HCT116 (cell line): ENCODE measurements at regions not wholly inside any gene's neighbourhood (a gene's known extent, or its start where the extent isn't known, plus 50 kb on each side); places are given as distances from the start of the nearest gene placed in this dataset.

Experiments
- ATAC-seq: fragments of 200-7000 bp; cut with Tn5 transposase; 2 replicates; pipeline ENCODE4 v1.9.1; 2020; ENCODE audit warnings: mild to moderate bottlenecking, moderate library complexity
- BruUV-seq: library from RNA; stranded (reverse); fragments of 400-500 nt; replicated peaks from 2 replicates; lab custom pipeline; 2021; lab: Mats Ljungman, UMichigan
- CTCF ChIA-PET: fragments of 300-600 bp; sonication (Branson Sonifier 250); formaldehyde crosslinking; loops from one replicate; lab custom pipeline; 2021; ENCODE audit warnings: antibody characterized with exemption; lab: Charles Lee
- POLR2A ChIA-PET: fragments of 300-600, 350-600 bp; sonication (Branson Sonifier 250); formaldehyde crosslinking; loops from one replicate; lab custom pipeline; 2021; ENCODE audit warnings: antibody characterized with exemption; lab: Charles Lee
- RAD21 ChIA-PET, 2 experiments: fragments of 300-600 bp; sonication (Branson Sonifier 250); formaldehyde crosslinking; loops; one replicate each; lab custom pipeline; 2023; ENCODE audit warnings: low total read pairs in 2 of 2; ENCODE audit not compliant: uncharacterized antibody in 2 of 2, unreplicated experiment in 2 of 2, low non-redundant PET in 1 of 2; lab: Charles Lee
- DNase-seq: peaks from one replicate; pipeline ENCODE4 v3.0.0-alpha.2; 2010; ENCODE audit warnings: low read depth, low spot score
- H2AFZ ChIP-seq: fragments of 200-600 bp; shearing (Covaris generic), sonication (generic); 2 replicates; pipeline ENCODE4 v1.6.1; 2017; ENCODE audit warnings: low read depth, mixed run types, mixed read lengths, antibody characterized with exemption, low read length; ENCODE audit not compliant: poor library complexity, severe bottlenecking
- H3K27ac ChIP-seq: 2 replicates; pipeline ENCODE4 v1.5.1; 2012; ENCODE audit warnings: low read depth, low read length
- H3K27me3 ChIP-seq: fragments of 200-600 bp; sonication (generic); 2 replicates; pipeline ENCODE4 v1.6.1; 2016; ENCODE audit warnings: mixed run types, low read length, mixed read lengths; ENCODE audit not compliant: insufficient read depth
- H3K36me3 ChIP-seq, 2 experiments: fragments of 200-500 bp in 1 of 2; fragments of 200-600 bp in 1 of 2; sonication (Bioruptor generic) in 1 of 2; sonication (generic) in 1 of 2; 2 replicates each; pipeline versions ENCODE4 v1.5.1 to v1.6.1; 2014 to 2016; ENCODE audit warnings: low read length in 2 of 2, inconsistent platforms in 1 of 2, mixed read lengths in 1 of 2, mixed run types in 1 of 2; ENCODE audit not compliant: insufficient read depth in 2 of 2, control insufficient read depth in 1 of 2
- H3K4me1 ChIP-seq, 2 experiments: fragments of 200-600 bp in 1 of 2; sonication (generic) in 1 of 2; 2 replicates each; pipeline versions ENCODE4 v1.5.1 to v1.6.1; 2012 to 2017; ENCODE audit warnings: low read length in 2 of 2, inconsistent platforms in 1 of 2, mild to moderate bottlenecking in 1 of 2, mixed read lengths in 1 of 2, mixed run types in 1 of 2, moderate library complexity in 1 of 2; ENCODE audit not compliant: insufficient read depth in 2 of 2, control insufficient read depth in 1 of 2
- H3K4me2 ChIP-seq: fragments of 200-600 bp; sonication (generic); 2 replicates; pipeline ENCODE4 v1.6.1; 2017; ENCODE audit warnings: mixed run types, low read length, mixed read lengths
- H3K4me3 ChIP-seq, 2 experiments: fragments of 200-600 bp in 1 of 2; sonication (generic) in 1 of 2; replicated peaks in 1 of 2; 2 replicates each; pipeline ENCODE4 v1.5.1; 2011 to 2016; ENCODE audit warnings: low read length in 2 of 2, control low read depth in 1 of 2, low read depth in 1 of 2, mild to moderate bottlenecking in 1 of 2, mixed read lengths in 1 of 2, mixed run types in 1 of 2
- H3K79me2 ChIP-seq: fragments of 200-600 bp; sonication (generic); 2 replicates; pipeline ENCODE4 v1.6.1; 2017; ENCODE audit warnings: mild to moderate bottlenecking, mixed run types, low read length, moderate library complexity, mixed read lengths; ENCODE audit not compliant: insufficient read depth
- H3K9ac ChIP-seq: fragments of 200-600 bp; sonication (generic); 2 replicates; pipeline ENCODE4 v1.6.1; 2016; ENCODE audit warnings: low read length, mixed read lengths
- H3K9me2 ChIP-seq: fragments of 200-600 bp; sonication (generic), shearing (Covaris generic); 2 replicates; pipeline ENCODE4 v1.6.1; 2017; ENCODE audit warnings: mixed run types, mild to moderate bottlenecking, moderate library complexity; ENCODE audit not compliant: insufficient read depth
- H3K9me3 ChIP-seq, 2 experiments: fragments of 200-500 bp in 1 of 2; fragments of 200-600 bp in 1 of 2; sonication (Bioruptor generic) in 1 of 2; sonication (generic) in 1 of 2; 2 replicates each; pipeline ENCODE4 v1.6.1; 2014 to 2017; ENCODE audit warnings: low read length in 2 of 2, mixed read lengths in 2 of 2, inconsistent platforms in 1 of 2, low read depth in 1 of 2, mild to moderate bottlenecking in 1 of 2, mixed run types in 1 of 2, moderate library complexity in 1 of 2; ENCODE audit not compliant: control insufficient read depth in 1 of 2, insufficient read depth in 1 of 2
- H4K20me1 ChIP-seq: fragments of 200-600 bp; sonication (generic), shearing (Covaris generic); 2 replicates; pipeline ENCODE4 v1.6.1; 2017; ENCODE audit warnings: mixed run types, mild to moderate bottlenecking, moderate library complexity; ENCODE audit not compliant: insufficient read depth
- CBX3 ChIP-seq: IDR thresholded peaks from 2 replicates; pipeline ENCODE4 v1.6.1; 2012; ENCODE audit warnings: low read depth
- CEBPB ChIP-seq: IDR thresholded peaks from 2 replicates; pipeline ENCODE4 v1.6.1; 2012; ENCODE audit warnings: low read depth
- EZH2 ChIP-seq: fragments of 200-600 bp; sonication (generic); IDR thresholded peaks from 2 replicates; pipeline ENCODE4 v1.6.1; 2017; ENCODE audit warnings: antibody characterized with exemption, mixed run types
- POLR2A ChIP-seq: IDR thresholded peaks from 2 replicates; pipeline ENCODE4 v1.7.0; 2011; ENCODE audit warnings: borderline replicate concordance; ENCODE audit not compliant: insufficient read depth, insufficient read length; ENCODE audit errors: extremely low read depth
- POLR2AphosphoS5 ChIP-seq: IDR thresholded peaks from 2 replicates; pipeline ENCODE4 v1.6.1; 2011; ENCODE audit warnings: mild to moderate bottlenecking, low read depth, low read length, moderate library complexity
- RAD21 ChIP-seq: IDR thresholded peaks from 2 replicates; pipeline ENCODE4 v1.6.1; 2012; ENCODE audit warnings: low read depth, mild to moderate bottlenecking
- SIN3A ChIP-seq: IDR thresholded peaks from 2 replicates; pipeline ENCODE4 v1.6.1; 2012; ENCODE audit warnings: low read depth
- SP1 ChIP-seq: IDR thresholded peaks from 2 replicates; pipeline ENCODE4 v1.6.1; 2012; ENCODE audit warnings: low read depth
- YY1 ChIP-seq: IDR thresholded peaks from 2 replicates; pipeline ENCODE4 v1.6.1; 2011; ENCODE audit warnings: low read length, low read depth, moderate library complexity, mild to moderate bottlenecking; ENCODE audit not compliant: insufficient replicate concordance; ENCODE audit errors: extremely low read depth
- ZBTB33 ChIP-seq: IDR thresholded peaks from 2 replicates; pipeline ENCODE4 v1.6.1; 2011; ENCODE audit warnings: mild to moderate bottlenecking, low read length, moderate library complexity; ENCODE audit not compliant: insufficient replicate concordance; ENCODE audit errors: extremely low read depth
- ZFX ChIP-seq: fragments of 450-650 bp; IDR thresholded peaks from 2 replicates; pipeline ENCODE4 v1.6.1; 2017
- ZNF274 ChIP-seq: fragments of 200-500 bp; sonication (Bioruptor generic); IDR thresholded peaks from 2 replicates; pipeline ENCODE4 v1.6.1; 2014; ENCODE audit warnings: mild to moderate bottlenecking, low read depth, low read length, inconsistent platforms
- intact Hi-C: fragments of 100-400 bp; cut with micrococcal nuclease; formaldehyde crosslinking; loops from 2 replicates; pipeline ENCODE4 v1.10.0; 2022
- TF ChIP-seq, protein P1 (sequence below), 3 experiments: fragments of 200-600 bp in 1 of 3; sonication (generic) in 1 of 3; IDR thresholded peaks in 2 of 3; conservative IDR thresholded peaks in 1 of 3; 2 replicates each; pipeline ENCODE4 v1.5.1; 2012 to 2017; ENCODE audit warnings: low read depth in 2 of 3, low read length in 2 of 3, antibody characterized with exemption in 1 of 3, borderline replicate concordance in 1 of 3, control low read depth in 1 of 3, mild to moderate bottlenecking in 1 of 3, mixed read lengths in 1 of 3, mixed run types in 1 of 3, moderate library complexity in 1 of 3; ENCODE audit not compliant: insufficient read depth in 1 of 3
- TF ChIP-seq, protein P2 (sequence below): IDR thresholded peaks from 2 replicates; pipeline ENCODE4 v1.6.1; 2012

DNA sequence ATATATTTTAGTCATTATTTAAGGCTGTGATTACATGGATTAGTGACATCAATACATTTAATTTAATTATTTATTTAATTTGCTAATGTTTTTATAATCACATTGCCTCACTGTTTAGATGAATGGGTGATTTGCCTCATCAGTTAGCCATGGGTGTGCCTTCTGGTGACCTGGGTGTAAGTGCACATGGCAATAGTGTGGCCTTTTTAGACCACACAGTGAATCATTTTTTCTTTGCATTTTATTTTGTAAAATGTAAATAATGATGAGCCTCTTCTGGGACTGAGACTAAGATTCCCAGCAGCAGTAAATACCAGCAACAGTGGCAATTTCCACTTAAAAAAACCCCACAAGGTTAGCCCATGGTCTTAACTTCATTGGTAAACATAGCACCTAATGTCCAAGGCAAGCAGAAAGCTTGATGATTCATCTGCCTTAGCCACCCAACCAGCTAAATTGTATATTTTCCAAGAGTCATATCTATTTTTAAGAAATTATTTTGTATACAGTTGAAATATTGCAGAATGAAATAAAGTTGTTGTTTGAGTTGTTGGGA lies 235.9 kb upstream of the NOVA1 start:
- H3K9me3 ChIP-seq = peaks cover 11 to 34% of the 10 kb centered on the region in 2 experiments; a peak in 2 of 4 replicates
- no peaks in the 10 kb centered on the region for H4K20me1 ChIP-seq
- no peaks in the 10 kb centered on the region for H3K9me2 ChIP-seq
- intact Hi-C loops = no loop called here
- H3K4me3 ChIP-seq = no peak overlapping the region
- H3K9ac ChIP-seq = no peak overlapping the region
- ChIA-PET CTCF (no interaction called here), RAD21 (no interaction called here), POLR2A (no interaction called here)
- no peaks in the 10 kb centered on the region for H3K27me3 ChIP-seq
- H2AFZ ChIP-seq = no peak overlapping the region
- TF ChIP-seq SIN3A = no peak
- TF ChIP-seq RAD21 = no peak
- no peak for TF ChIP-seq ZFX
- TF ChIP-seq, protein P1, sequence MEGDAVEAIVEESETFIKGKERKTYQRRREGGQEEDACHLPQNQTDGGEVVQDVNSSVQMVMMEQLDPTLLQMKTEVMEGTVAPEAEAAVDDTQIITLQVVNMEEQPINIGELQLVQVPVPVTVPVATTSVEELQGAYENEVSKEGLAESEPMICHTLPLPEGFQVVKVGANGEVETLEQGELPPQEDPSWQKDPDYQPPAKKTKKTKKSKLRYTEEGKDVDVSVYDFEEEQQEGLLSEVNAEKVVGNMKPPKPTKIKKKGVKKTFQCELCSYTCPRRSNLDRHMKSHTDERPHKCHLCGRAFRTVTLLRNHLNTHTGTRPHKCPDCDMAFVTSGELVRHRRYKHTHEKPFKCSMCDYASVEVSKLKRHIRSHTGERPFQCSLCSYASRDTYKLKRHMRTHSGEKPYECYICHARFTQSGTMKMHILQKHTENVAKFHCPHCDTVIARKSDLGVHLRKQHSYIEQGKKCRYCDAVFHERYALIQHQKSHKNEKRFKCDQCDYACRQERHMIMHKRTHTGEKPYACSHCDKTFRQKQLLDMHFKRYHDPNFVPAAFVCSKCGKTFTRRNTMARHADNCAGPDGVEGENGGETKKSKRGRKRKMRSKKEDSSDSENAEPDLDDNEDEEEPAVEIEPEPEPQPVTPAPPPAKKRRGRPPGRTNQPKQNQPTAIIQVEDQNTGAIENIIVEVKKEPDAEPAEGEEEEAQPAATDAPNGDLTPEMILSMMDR (IDR thresholded peaks at IDR 0.05 in 2 of 3, conservative IDR thresholded peaks at IDR 0.05 in 1 of 3; ENCODE audit: borderline replicate concordance in 1 of 3, insufficient read depth in 1 of 3, low read depth in 2 of 3, low read length in 2 of 3) = no peak
- no peak for TF ChIP-seq ZBTB33
- no peak for TF ChIP-seq POLR2AphosphoS5
- no peak for TF ChIP-seq POLR2A
- TF ChIP-seq CBX3 = no peak
- no peak for TF ChIP-seq YY1
- no peak for TF ChIP-seq CEBPB
- no peak for TF ChIP-seq SP1
- TF ChIP-seq ZNF274 = no peak
- TF ChIP-seq, protein P2, sequence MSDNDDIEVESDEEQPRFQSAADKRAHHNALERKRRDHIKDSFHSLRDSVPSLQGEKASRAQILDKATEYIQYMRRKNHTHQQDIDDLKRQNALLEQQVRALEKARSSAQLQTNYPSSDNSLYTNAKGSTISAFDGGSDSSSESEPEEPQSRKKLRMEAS = no peak
- TF ChIP-seq EZH2 = no peak
- ATAC-seq (no peak), DNase-seq (no peak)
- no peak overlapping the region for H3K4me2 ChIP-seq
- H3K79me2 ChIP-seq = no peaks in the 10 kb centered on the region
- BruUV-seq = no TSS peak
- no peaks in the 10 kb centered on the region for H3K4me1 ChIP-seq
- H3K36me3 ChIP-seq = no peaks in the 10 kb centered on the region
- no peak overlapping the region for H3K27ac ChIP-seq
